Hepatocyte (in vitro differentiated cells): ENCODE measurements at regions not wholly inside any gene's neighbourhood (a gene's known extent, or its start where the extent isn't known, plus 50 kb on each side); places are given as distances from the start of the nearest gene placed in this dataset.

ENCODE experiments used
- DNase-seq: peaks from one replicate; pipeline ENCODE4 v3.0.0-alpha.2; 2016; ENCODE audit warnings: low spot score
- H2AFZ ChIP-seq: fragments of 200-600 bp; sonication (generic); 2 replicates; pipeline ENCODE4 v1.6.0; 2016; ENCODE audit warnings: antibody characterized with exemption, mild to moderate bottlenecking
- H3K27ac ChIP-seq: fragments of 200-600 bp; sonication (generic); 2 replicates; pipeline ENCODE4 v1.5.1; 2016; ENCODE audit warnings: mild to moderate bottlenecking
- H3K27me3 ChIP-seq: fragments of 200-600 bp; sonication (generic); 2 replicates; pipeline ENCODE4 v1.6.1; 2016
- H3K36me3 ChIP-seq: fragments of 200-600 bp; sonication (generic); replicated peaks from 2 replicates; pipeline ENCODE4 v1.5.1; 2016; ENCODE audit warnings: low read depth; ENCODE audit not compliant: insufficient read depth
- H3K4me1 ChIP-seq: fragments of 200-600 bp; sonication (generic); 2 replicates; pipeline ENCODE4 v1.5.1; 2016; ENCODE audit warnings: mild to moderate bottlenecking, moderate library complexity; ENCODE audit not compliant: insufficient read depth
- H3K4me2 ChIP-seq: fragments of 200-600 bp; sonication (generic); 2 replicates; pipeline ENCODE4 v1.6.0; 2016
- H3K4me3 ChIP-seq: fragments of 200-600 bp; sonication (generic); 2 replicates; pipeline ENCODE4 v1.5.1; 2016; ENCODE audit warnings: mild to moderate bottlenecking
- H3K79me2 ChIP-seq: fragments of 200-600 bp; sonication (generic); 2 replicates; pipeline ENCODE4 v1.6.0; 2017; ENCODE audit warnings: mild to moderate bottlenecking
- H3K9me2 ChIP-seq: fragments of 200-600 bp; sonication (generic); replicated peaks from 2 replicates; pipeline ENCODE4 v1.6.0; 2017; ENCODE audit warnings: mild to moderate bottlenecking; ENCODE audit not compliant: insufficient read depth
- H3K9me3 ChIP-seq: fragments of 200-600 bp; sonication (generic); 2 replicates; pipeline ENCODE4 v1.5.1; 2016; ENCODE audit warnings: low read depth, mild to moderate bottlenecking
- H4K20me1 ChIP-seq: fragments of 200-600 bp; sonication (generic); 2 replicates; pipeline ENCODE4 v1.6.0; 2016; ENCODE audit warnings: mild to moderate bottlenecking; ENCODE audit not compliant: insufficient read depth, poor library complexity, severe bottlenecking
- CTCF ChIP-seq: fragments of 200-600 bp; sonication (generic); IDR thresholded peaks from 2 replicates; pipeline ENCODE4 v1.5.1; 2016; ENCODE audit warnings: antibody characterized with exemption, mild to moderate bottlenecking; ENCODE audit not compliant: poor library complexity
- EZH2 ChIP-seq: fragments of 200-600 bp; sonication (generic); IDR thresholded peaks from 2 replicates; pipeline ENCODE4 v1.6.1; 2016; ENCODE audit warnings: antibody characterized with exemption, mild to moderate bottlenecking, borderline replicate concordance
- EZH2phosphoT487 ChIP-seq: fragments of 200-600 bp; sonication (generic); IDR thresholded peaks from one replicate; pipeline ENCODE4 v1.6.1; 2018; ENCODE audit warnings: antibody characterized with exemption, mild to moderate bottlenecking, low read depth, moderate library complexity; ENCODE audit not compliant: unreplicated experiment, severe bottlenecking
- WGBS: methylation state at CpG from one replicate; pipeline ENCODE4 v1.1.6; 2016; ENCODE audit warnings: low lambda C conversion rate; ENCODE audit errors: missing lambda C conversion rate; 5-methylcytosine and 5-hydroxymethylcytosine counted together

- Histone ChIP-seq H3K79me2 (no peaks in the 10 kb centered on the region), H3K4me1 (no peaks in the 10 kb centered on the region), H3K36me3 (no peaks in the 10 kb centered on the region), H3K9me3 (no peaks in the 10 kb centered on the region), H3K27me3 (no peaks in the 10 kb centered on the region), H3K9me2 (no peaks in the 10 kb centered on the region), H3K4me2 (no peak overlapping the region), H4K20me1 (no peaks in the 10 kb centered on the region), H3K4me3 (no peak overlapping the region), H3K27ac (no peak overlapping the region), H2AFZ (no peak overlapping the region)
- WGBS = 64% methylated on average over 6 of the region's 6 CpGs
- no peak for DNase-seq
- TF ChIP-seq EZH2phosphoT487 (no peak), EZH2 (no peak), CTCF (no peak)
Observed at GRCh38 chr13:79171141-79172061, 234.7 kb downstream of the RBM26 start.

GRCh38 chr13:79160818-79161217, 245.2 kb downstream of the RBM26 start:
- no peaks in the 10 kb centered on the region for H3K9me2 ChIP-seq
- H3K4me1 ChIP-seq = no peaks in the 10 kb centered on the region
- H3K9me3 ChIP-seq = no peaks in the 10 kb centered on the region
- no peaks in the 10 kb centered on the region for H4K20me1 ChIP-seq
- H3K4me2 ChIP-seq = no peak overlapping the region
- no peaks in the 10 kb centered on the region for H3K79me2 ChIP-seq
- no peak overlapping the region for H3K4me3 ChIP-seq
- H3K36me3 ChIP-seq = no peaks in the 10 kb centered on the region
- no peak for TF ChIP-seq CTCF
- no peak for TF ChIP-seq EZH2
- no peak for TF ChIP-seq EZH2phosphoT487
- no peak overlapping the region for H3K27ac ChIP-seq
- H3K27me3 ChIP-seq = no peaks in the 10 kb centered on the region
- DNase-seq = no peak
- no peak overlapping the region for H2AFZ ChIP-seq

- Histone ChIP-seq H4K20me1 (no peaks in the 10 kb centered on the region), H2AFZ (no peak overlapping the region), H3K79me2 (no peaks in the 10 kb centered on the region), H3K4me1 (no peaks in the 10 kb centered on the region), H3K9me3 (no peaks in the 10 kb centered on the region), H3K4me2 (no peak overlapping the region), H3K36me3 (no peaks in the 10 kb centered on the region), H3K27ac (no peak overlapping the region), H3K9me2 (no peaks in the 10 kb centered on the region), H3K27me3 (no peaks in the 10 kb centered on the region), H3K4me3 (no peak overlapping the region)
- 25% methylated on average over 2 of the region's 2 CpGs for WGBS
- TF ChIP-seq CTCF (no peak), EZH2 (no peak), EZH2phosphoT487 (no peak)
- DNase-seq = no peak
Observed at GRCh38 chr13:79155883-79156282, 250.2 kb downstream of the RBM26 start.

- H3K79me2 ChIP-seq = no peaks in the 10 kb centered on the region
- H3K9me3 ChIP-seq = no peaks in the 10 kb centered on the region
- no peak overlapping the region for H3K4me2 ChIP-seq
- H3K27ac ChIP-seq = no peak overlapping the region
- DNase-seq = no peak
- H3K4me1 ChIP-seq = no peaks in the 10 kb centered on the region
- H3K27me3 ChIP-seq = no peaks in the 10 kb centered on the region
- no peaks in the 10 kb centered on the region for H3K9me2 ChIP-seq
- H4K20me1 ChIP-seq = no peaks in the 10 kb centered on the region
- no peaks in the 10 kb centered on the region for H3K36me3 ChIP-seq
- no peak overlapping the region for H2AFZ ChIP-seq
- TF ChIP-seq EZH2phosphoT487 (no peak), EZH2 (no peak), CTCF (no peak)
- 74% methylated on average over 1 of the region's 1 CpG for WGBS
- no peak overlapping the region for H3K4me3 ChIP-seq
Observed at GRCh38 chr13:79149210-79149609, 256.8 kb downstream of the RBM26 start.
